Type B pancreatic cell (in vitro differentiated cells): ENCODE measurements at regions not wholly inside any gene's neighbourhood (a gene's known extent, or its start where the extent isn't known, plus 50 kb on each side); places are given as distances from the start of the nearest gene placed in this dataset.

Experiments
- DNase-seq: peaks from one replicate; pipeline ENCODE4 v3.0.0; 2021; ENCODE audit warnings: mixed read lengths; ENCODE audit not compliant: unreplicated experiment; ENCODE audit errors: extremely low spot score
- H3K27ac Mint-ChIP-seq: 2 replicates; pipeline ENCODE4 v1.8.0; 2021; ENCODE audit warnings: mild to moderate bottlenecking, mixed read lengths
- H3K27me3 Mint-ChIP-seq: 2 replicates; pipeline ENCODE4 v1.8.0; 2021; ENCODE audit warnings: mixed read lengths
- H3K36me3 Mint-ChIP-seq: 2 replicates; pipeline ENCODE4 v1.8.0; 2021; ENCODE audit warnings: mixed read lengths
- H3K4me1 Mint-ChIP-seq: one replicate; pipeline ENCODE4 v1.8.0; 2021; ENCODE audit warnings: mixed read lengths; ENCODE audit not compliant: unreplicated experiment
- H3K4me3 Mint-ChIP-seq: 2 replicates; pipeline ENCODE4 v1.8.0; 2021; ENCODE audit warnings: mild to moderate bottlenecking, mixed read lengths
- H3K9me3 Mint-ChIP-seq: 2 replicates; pipeline ENCODE4 v1.8.0; 2021; ENCODE audit warnings: mixed read lengths
- CTCF ChIP-seq: fragments of 200-600 bp; sonication (generic); conservative IDR thresholded peaks from 2 replicates; pipeline ENCODE4 v1.5.0; 2021; ENCODE audit warnings: antibody characterized with exemption, mild to moderate bottlenecking

- Mint-ChIP-seq H3K36me3 (no peaks in the 10 kb centered on the region), H3K4me3 (no peak overlapping the region), H3K9me3 (no peaks in the 10 kb centered on the region), H3K4me1 (no peaks in the 10 kb centered on the region), H3K27me3 (peaks cover 13% of the 10 kb centered on the region), H3K27ac (no peak overlapping the region)
- no peak for TF ChIP-seq CTCF
- DNase-seq, result no peak
Measured at GRCh38 chr18:47501946-47502345, 250.5 kb upstream of the SKOR2 start.

- Mint-ChIP-seq H3K4me3 (no peak overlapping the region), H3K36me3 (no peaks in the 10 kb centered on the region), H3K27me3 (peaks cover 13% of the 10 kb centered on the region), H3K4me1 (no peaks in the 10 kb centered on the region), H3K27ac (no peak overlapping the region), H3K9me3 (no peaks in the 10 kb centered on the region)
- DNase-seq, result no peak
- no peak for TF ChIP-seq CTCF
Measured at GRCh38 chr18:47500930-47501329, 249.5 kb upstream of the SKOR2 start.

GRCh38 chr18:47492691-47493090 lies 241.2 kb upstream of the SKOR2 start:
- peaks cover 19% of the 10 kb centered on the region for H3K27me3 Mint-ChIP-seq
- no peaks in the 10 kb centered on the region for H3K4me1 Mint-ChIP-seq
- TF ChIP-seq CTCF, result no peak
- no peak overlapping the region for H3K4me3 Mint-ChIP-seq
- H3K36me3 Mint-ChIP-seq, result no peaks in the 10 kb centered on the region
- no peak for DNase-seq
- H3K9me3 Mint-ChIP-seq, result no peaks in the 10 kb centered on the region
- no peak overlapping the region for H3K27ac Mint-ChIP-seq

DNA sequence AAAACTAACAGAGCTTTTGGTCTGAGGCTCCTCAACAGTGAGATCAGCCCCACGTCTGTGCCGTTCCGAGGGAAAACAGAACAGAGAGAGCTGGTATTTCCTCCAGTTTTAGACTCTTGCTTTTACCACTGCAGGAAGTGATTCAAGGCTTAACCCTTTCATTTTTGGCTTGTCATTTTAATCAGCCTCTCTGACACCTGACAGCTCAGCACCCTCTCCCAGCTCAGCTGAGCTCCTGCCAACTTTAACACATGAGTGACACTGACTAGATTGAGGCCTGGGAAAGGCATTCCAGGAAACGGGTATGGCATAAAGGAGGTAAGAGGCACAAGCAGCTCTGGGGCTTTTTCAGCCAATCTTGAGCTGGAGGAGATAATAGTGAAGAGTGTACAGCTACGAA lies 239.4 kb upstream of the SKOR2 start:
- no peak for TF ChIP-seq CTCF
- no peak overlapping the region for H3K4me3 Mint-ChIP-seq
- no peak overlapping the region for H3K27ac Mint-ChIP-seq
- no peaks in the 10 kb centered on the region for H3K4me1 Mint-ChIP-seq
- H3K9me3 Mint-ChIP-seq, result no peaks in the 10 kb centered on the region
- DNase-seq, result no peak
- peaks cover 20% of the 10 kb centered on the region for H3K27me3 Mint-ChIP-seq
- no peaks in the 10 kb centered on the region for H3K36me3 Mint-ChIP-seq

- H3K27ac Mint-ChIP-seq, result no peak overlapping the region
- no peaks in the 10 kb centered on the region for H3K36me3 Mint-ChIP-seq
- no peaks in the 10 kb centered on the region for H3K4me1 Mint-ChIP-seq
- no peak for TF ChIP-seq CTCF
- peaks cover 29% of the 10 kb centered on the region for H3K27me3 Mint-ChIP-seq
- no peak for DNase-seq
- no peaks in the 10 kb centered on the region for H3K9me3 Mint-ChIP-seq
- no peak overlapping the region for H3K4me3 Mint-ChIP-seq
Measured at GRCh38 chr18:47485221-47485797, 233.8 kb upstream of the SKOR2 start.

- Mint-ChIP-seq H3K27ac (no peak overlapping the region), H3K36me3 (no peaks in the 10 kb centered on the region), H3K9me3 (no peaks in the 10 kb centered on the region), H3K4me3 (no peak overlapping the region), H3K4me1 (no peaks in the 10 kb centered on the region), H3K27me3 (peaks cover 33% of the 10 kb centered on the region)
- TF ChIP-seq CTCF, result no peak
- DNase-seq, result no peak
Measured at GRCh38 chr18:47484068-47484467, 232.6 kb upstream of the SKOR2 start.
